ENCODE measurements at regions not wholly inside any gene's neighbourhood (a gene's known extent, or its start where the extent isn't known, plus 50 kb on each side); places are given as distances from the start of the nearest gene placed in this dataset.

- Histone ChIP-seq H3K9me3 (no peaks in the 10 kb centered on the region), H3K27ac (no peak overlapping the region), H3K4me1 (no peaks in the 10 kb centered on the region), H3K27me3 (no peaks in the 10 kb centered on the region), H3K4me3 (no peak overlapping the region), H3K36me3 (replicated peaks in 1 of 2; ENCODE audit: insufficient read depth in 1 of 2, low read depth in 2 of 2) (no peaks in the 10 kb centered on the region)
- intact Hi-C loops (cut with DNase I), result no loop called here
- TF ChIP-seq CTCF (IDR thresholded peaks at IDR 0.05), result no peak
- TF ChIP-seq POLR2A (IDR thresholded peaks at IDR 0.05), result no peak
- ATAC-seq (no peak), DNase-seq (no peak)
- 83 to 100% methylated on average over 1 of the region's 1 CpG for WGBS, 2 donors
These were observed 93.5 kb upstream of the KIAA1217 start for GRCh38 chr10:24115403-24115802.

GRCh38 chr10:24118246-24118645 is 90.7 kb upstream of the KIAA1217 start:
- TF ChIP-seq POLR2A (IDR thresholded peaks at IDR 0.05), result no peak
- WGBS, 2 donors, result 62 to 73% methylated on average over 12 of the region's 12 CpGs
- intact Hi-C loops (cut with DNase I), result no loop called here
- no peaks in the 10 kb centered on the region for H3K36me3 ChIP-seq (replicated peaks in 1 of 2; ENCODE audit: insufficient read depth in 1 of 2, low read depth in 2 of 2)
- H3K9me3 ChIP-seq, result no peaks in the 10 kb centered on the region
- no peaks in the 10 kb centered on the region for H3K4me1 ChIP-seq
- no peak for ATAC-seq
- no peak overlapping the region for H3K27ac ChIP-seq
- no peak for DNase-seq
- no peak overlapping the region for H3K4me3 ChIP-seq
- no peaks in the 10 kb centered on the region for H3K27me3 ChIP-seq

GRCh38 chr10:24119896-24120295 is 89.0 kb upstream of the KIAA1217 start:
- Histone ChIP-seq H3K9me3 (no peaks in the 10 kb centered on the region), H3K27me3 (no peaks in the 10 kb centered on the region), H3K4me1 (no peaks in the 10 kb centered on the region), H3K27ac (no peak overlapping the region), H3K36me3 (replicated peaks in 1 of 2; ENCODE audit: insufficient read depth in 1 of 2, low read depth in 2 of 2) (no peaks in the 10 kb centered on the region), H3K4me3 (no peak overlapping the region)
- WGBS, 2 donors, result 65 to 68% methylated on average over 5 of the region's 5 CpGs
- no peak for DNase-seq
- TF ChIP-seq POLR2A (IDR thresholded peaks at IDR 0.05), result no peak
- no peak for TF ChIP-seq CTCF (IDR thresholded peaks at IDR 0.05)
- intact Hi-C loops (cut with DNase I), result no loop called here
- no peak for ATAC-seq

- Histone ChIP-seq H3K36me3 (replicated peaks in 1 of 2; ENCODE audit: insufficient read depth in 1 of 2, low read depth in 2 of 2) (no peaks in the 10 kb centered on the region), H3K4me1 (no peaks in the 10 kb centered on the region), H3K27ac (no peak overlapping the region), H3K4me3 (no peak overlapping the region), H3K27me3 (no peaks in the 10 kb centered on the region), H3K9me3 (no peaks in the 10 kb centered on the region)
- ATAC-seq (no peak), DNase-seq (no peak)
- intact Hi-C loops (cut with DNase I), result no loop called here
- TF ChIP-seq POLR2A (IDR thresholded peaks at IDR 0.05) (no peak), CTCF (IDR thresholded peaks at IDR 0.05) (no peak)
- WGBS, 2 donors, result 91% methylated on average over 1 of the region's 1 CpG
These were observed 88.3 kb upstream of the KIAA1217 start for GRCh38 chr10:24120646-24121045.

- Histone ChIP-seq H3K4me1 (no peaks in the 10 kb centered on the region), H3K9me3 (no peaks in the 10 kb centered on the region), H3K27ac (no peak overlapping the region), H3K27me3 (no peaks in the 10 kb centered on the region), H3K4me3 (no peak overlapping the region), H3K36me3 (replicated peaks in 1 of 2; ENCODE audit: insufficient read depth in 1 of 2, low read depth in 2 of 2) (no peaks in the 10 kb centered on the region)
- whole genome bisulfite sequencing, 2 donors, result 70 to 82% methylated on average over 2 of the region's 2 CpGs
- intact Hi-C loops (cut with DNase I), result no loop called here
- DNase-seq (no peak), ATAC-seq (no peak)
- no peak for TF ChIP-seq POLR2A (IDR thresholded peaks at IDR 0.05)
These were observed 81.4 kb upstream of the KIAA1217 start for GRCh38 chr10:24127516-24127915.

GRCh38 chr10:24128066-24128730 is 80.7 kb upstream of the KIAA1217 start:
- Histone ChIP-seq H3K4me3 (no peak overlapping the region), H3K27ac (no peak overlapping the region), H3K4me1 (no peaks in the 10 kb centered on the region), H3K36me3 (replicated peaks in 1 of 2; ENCODE audit: insufficient read depth in 1 of 2, low read depth in 2 of 2) (no peaks in the 10 kb centered on the region), H3K9me3 (no peaks in the 10 kb centered on the region), H3K27me3 (no peaks in the 10 kb centered on the region)
- ATAC-seq, result no peak
- intact Hi-C loops (cut with DNase I), result no loop called here
- TF ChIP-seq POLR2A (IDR thresholded peaks at IDR 0.05), result no peak
- TF ChIP-seq CTCF (IDR thresholded peaks at IDR 0.05), result no peak
- 63 to 68% methylated on average over 9 of the region's 9 CpGs for WGBS, 2 donors
- no peak for DNase-seq

Measured in body of pancreas (tissue), 4 donors.